ENCODE measurements at regions not wholly inside any gene's neighbourhood (a gene's known extent, or its start where the extent isn't known, plus 50 kb on each side); places are given as distances from the start of the nearest gene placed in this dataset.

GRCh38 chr2:144695657-144696056 is 175.7 kb upstream of the ZEB2 start:
- ATAC-seq: no peak
- no peaks in the 10 kb centered on the region for H3K36me3 ChIP-seq
- no peaks in the 10 kb centered on the region for H3K4me1 ChIP-seq
- WGBS, 2 donors (ENCODE audit: low coverage in 1 of 2): 38 to 60% methylated on average over 1 of the region's 1 CpG
- H3K27ac ChIP-seq: no peak overlapping the region
- no peak overlapping the region for H3K4me3 ChIP-seq
- no peaks in the 10 kb centered on the region for H3K27me3 ChIP-seq
- TF ChIP-seq EP300 (IDR thresholded peaks at IDR 0.05): no peak
- no peak for TF ChIP-seq POLR2A (IDR thresholded peaks at IDR 0.05)
- no peak for TF ChIP-seq CTCF (IDR thresholded peaks at IDR 0.05)
- no peak for TF ChIP-seq POLR2AphosphoS5 (IDR thresholded peaks at IDR 0.05)
- no peaks in the 10 kb centered on the region for H3K9me3 ChIP-seq

DNA sequence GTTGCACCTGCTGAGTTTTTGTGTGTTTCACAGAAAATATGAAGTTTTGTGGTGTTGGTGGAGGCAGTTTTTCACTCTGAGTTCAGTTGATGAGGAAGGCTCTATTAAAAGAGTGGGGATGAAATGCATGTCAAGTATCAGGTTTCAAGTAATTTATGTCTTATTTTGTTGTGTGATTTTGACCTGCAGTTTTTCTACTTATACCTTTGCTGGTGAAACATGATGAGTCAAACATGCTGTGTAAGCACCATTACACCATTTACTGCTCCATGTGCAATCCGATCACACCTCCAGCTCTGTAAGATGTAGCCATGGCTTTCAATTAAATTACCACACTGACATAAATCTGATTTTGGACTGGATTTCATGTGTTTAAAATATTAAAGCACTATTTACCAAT is 174.5 kb upstream of the ZEB2 start:
- Histone ChIP-seq H3K27ac (no peak overlapping the region), H3K4me3 (no peak overlapping the region), H3K27me3 (no peaks in the 10 kb centered on the region), H3K36me3 (no peaks in the 10 kb centered on the region), H3K4me1 (no peaks in the 10 kb centered on the region), H3K9me3 (no peaks in the 10 kb centered on the region)
- TF ChIP-seq CTCF (IDR thresholded peaks at IDR 0.05) (no peak), EP300 (IDR thresholded peaks at IDR 0.05) (no peak)
- WGBS, 2 donors (ENCODE audit: low coverage in 1 of 2): 92 to 100% methylated on average over 1 of the region's 1 CpG
- no peak for ATAC-seq

GRCh38 chr2:144693179-144693578 is 173.3 kb upstream of the ZEB2 start:
- H3K4me3 ChIP-seq: no peak overlapping the region
- no peaks in the 10 kb centered on the region for H3K4me1 ChIP-seq
- ATAC-seq: peak; percentile 60
- H3K27me3 ChIP-seq: no peaks in the 10 kb centered on the region
- WGBS, 2 donors (ENCODE audit: low coverage in 1 of 2): 74 to 92% methylated on average over 3 of the region's 3 CpGs
- TF ChIP-seq POLR2AphosphoS5 (IDR thresholded peaks at IDR 0.05) (no peak), EP300 (IDR thresholded peaks at IDR 0.05) (no peak), POLR2A (IDR thresholded peaks at IDR 0.05) (no peak), CTCF (IDR thresholded peaks at IDR 0.05) (no peak)
- no peak overlapping the region for H3K27ac ChIP-seq
- H3K36me3 ChIP-seq: no peaks in the 10 kb centered on the region
- H3K9me3 ChIP-seq: no peaks in the 10 kb centered on the region

- Histone ChIP-seq H3K4me1 (no peaks in the 10 kb centered on the region), H3K36me3 (no peaks in the 10 kb centered on the region), H3K27me3 (no peaks in the 10 kb centered on the region), H3K9me3 (no peaks in the 10 kb centered on the region), H3K4me3 (no peak overlapping the region), H3K27ac (no peak overlapping the region)
- no peak for ATAC-seq
- TF ChIP-seq POLR2AphosphoS5 (IDR thresholded peaks at IDR 0.05) (no peak), POLR2A (IDR thresholded peaks at IDR 0.05) (no peak), CTCF (IDR thresholded peaks at IDR 0.05) (no peak), EP300 (IDR thresholded peaks at IDR 0.05) (no peak)
- WGBS, 2 donors (ENCODE audit: low coverage in 1 of 2): 80 to 94% methylated on average over 5 of the region's 5 CpGs
Observed at GRCh38 chr2:144692661-144693060, 172.7 kb upstream of the ZEB2 start.

GRCh38 chr2:144690771-144691170 is 170.9 kb upstream of the ZEB2 start:
- Histone ChIP-seq H3K27me3 (no peaks in the 10 kb centered on the region), H3K9me3 (no peaks in the 10 kb centered on the region), H3K27ac (no peak overlapping the region), H3K4me1 (no peaks in the 10 kb centered on the region), H3K4me3 (no peak overlapping the region), H3K36me3 (no peaks in the 10 kb centered on the region)
- TF ChIP-seq CTCF (IDR thresholded peaks at IDR 0.05): no peak
- no peak for TF ChIP-seq EP300 (IDR thresholded peaks at IDR 0.05)
- TF ChIP-seq POLR2AphosphoS5 (IDR thresholded peaks at IDR 0.05): no peak
- TF ChIP-seq POLR2A (IDR thresholded peaks at IDR 0.05): no peak
- 82 to 83% methylated on average over 2 of the region's 2 CpGs for WGBS, 2 donors (ENCODE audit: low coverage in 1 of 2)
- ATAC-seq: no peak
